ENCODE measurements at regions not wholly inside any gene's neighbourhood (a gene's known extent, or its start where the extent isn't known, plus 50 kb on each side); places are given as distances from the start of the nearest gene placed in this dataset.

DNA sequence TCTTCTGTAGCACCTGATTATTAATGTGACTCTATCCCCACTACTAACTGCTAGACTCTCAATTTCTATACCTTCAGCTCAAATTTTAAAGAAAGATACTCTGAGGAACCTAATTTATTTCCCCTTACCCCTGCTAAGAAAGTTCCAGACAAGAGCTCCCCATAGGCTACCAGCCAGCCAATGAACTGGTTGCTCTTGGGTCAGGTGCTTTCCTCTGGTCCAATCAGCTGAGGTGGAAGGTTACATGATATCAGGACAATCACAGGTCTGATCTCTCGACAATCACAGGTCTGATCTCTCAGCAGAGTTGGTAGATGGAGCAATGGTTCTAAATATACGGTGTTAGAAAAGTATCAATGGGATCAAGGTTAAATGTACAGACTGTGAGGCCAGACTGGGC lies 86.8 kb downstream of the AXIN2 start:
- TF ChIP-seq, protein P1, sequence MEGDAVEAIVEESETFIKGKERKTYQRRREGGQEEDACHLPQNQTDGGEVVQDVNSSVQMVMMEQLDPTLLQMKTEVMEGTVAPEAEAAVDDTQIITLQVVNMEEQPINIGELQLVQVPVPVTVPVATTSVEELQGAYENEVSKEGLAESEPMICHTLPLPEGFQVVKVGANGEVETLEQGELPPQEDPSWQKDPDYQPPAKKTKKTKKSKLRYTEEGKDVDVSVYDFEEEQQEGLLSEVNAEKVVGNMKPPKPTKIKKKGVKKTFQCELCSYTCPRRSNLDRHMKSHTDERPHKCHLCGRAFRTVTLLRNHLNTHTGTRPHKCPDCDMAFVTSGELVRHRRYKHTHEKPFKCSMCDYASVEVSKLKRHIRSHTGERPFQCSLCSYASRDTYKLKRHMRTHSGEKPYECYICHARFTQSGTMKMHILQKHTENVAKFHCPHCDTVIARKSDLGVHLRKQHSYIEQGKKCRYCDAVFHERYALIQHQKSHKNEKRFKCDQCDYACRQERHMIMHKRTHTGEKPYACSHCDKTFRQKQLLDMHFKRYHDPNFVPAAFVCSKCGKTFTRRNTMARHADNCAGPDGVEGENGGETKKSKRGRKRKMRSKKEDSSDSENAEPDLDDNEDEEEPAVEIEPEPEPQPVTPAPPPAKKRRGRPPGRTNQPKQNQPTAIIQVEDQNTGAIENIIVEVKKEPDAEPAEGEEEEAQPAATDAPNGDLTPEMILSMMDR (IDR thresholded peaks at IDR 0.05; ENCODE audit: insufficient read depth, low read depth, low read length), result no peak
- no peak for TF ChIP-seq EZH2 (IDR thresholded peaks at IDR 0.05; ENCODE audit: insufficient read depth, low read length)

All from astrocyte (in vitro differentiated cells and primary cell).